Breast epithelium (tissue), 4 donors: ENCODE measurements at regions not wholly inside any gene's neighbourhood (a gene's known extent, or its start where the extent isn't known, plus 50 kb on each side); places are given as distances from the start of the nearest gene placed in this dataset.

Experiments
- DNase-seq, 2 donors: peaks; one replicate each; pipeline ENCODE4 v3.0.0-alpha.2; 2019; ENCODE audit warnings: low spot score in 2 of 2
- H3K27ac ChIP-seq, 2 donors: fragments of 200-600 bp; sonication (generic) in 1 of 2; one replicate each; pipeline ENCODE4 v1.5.1; 2016 to 2019; ENCODE audit warnings: mild to moderate bottlenecking in 1 of 2
- H3K27me3 ChIP-seq, 2 donors: fragments of 200-600 bp; sonication (generic) in 1 of 2; one replicate each; pipeline versions ENCODE4 v1.5.1 to v1.6.0; 2017 to 2019; ENCODE audit warnings: control low read depth in 1 of 2, mild to moderate bottlenecking in 1 of 2
- H3K36me3 ChIP-seq: fragments of 200-600 bp; one replicate; pipeline ENCODE4 v1.5.1; 2019
- H3K4me1 ChIP-seq, 2 donors: fragments of 200-600 bp; sonication (generic); one replicate each; pipeline ENCODE4 v1.5.1; 2016 to 2019; ENCODE audit warnings: control low read depth in 1 of 2
- H3K4me3 ChIP-seq, 3 donors: fragments of 200-600 bp; sonication (generic); 1 replicate in 2 of 3; 2 replicates in 1 of 3; pipeline ENCODE4 v1.5.1; 2016 to 2019; ENCODE audit warnings: mild to moderate bottlenecking in 3 of 3, moderate library complexity in 2 of 3
- H3K9me3 ChIP-seq, 2 donors: fragments of 200-600 bp; sonication (generic) in 1 of 2; one replicate each; pipeline ENCODE4 v1.5.1; 2016 to 2019; ENCODE audit warnings: control low read depth in 1 of 2
- CTCF ChIP-seq, 3 donors: fragments of 450-650 bp; IDR thresholded peaks; one replicate each; pipeline ENCODE4 v1.5.1; 2016 to 2017; ENCODE audit warnings: antibody characterized with exemption in 3 of 3, mild to moderate bottlenecking in 3 of 3, moderate library complexity in 3 of 3
- POLR2A ChIP-seq: fragments of 450-650 bp; IDR thresholded peaks from one replicate; pipeline ENCODE4 v1.6.1; 2016; ENCODE audit warnings: antibody characterized with exemption, mild to moderate bottlenecking, moderate library complexity
- POLR2AphosphoS5 ChIP-seq, 3 donors: sonication (generic); formaldehyde crosslinking; IDR thresholded peaks; one replicate each; pipeline ENCODE4 v1.6.1; 2017; ENCODE audit warnings: antibody characterized with exemption in 3 of 3
- intact Hi-C: fragments of 100-400 bp; cut with DNase I; formaldehyde crosslinking; loops from one replicate; pipeline ENCODE4 v1.15.1; 2023; ENCODE audit warnings: low total_unique reads

- Histone ChIP-seq H3K4me1 (no peaks in the 10 kb centered on the region), H3K27me3 (no peaks in the 10 kb centered on the region), H3K36me3 (no peaks in the 10 kb centered on the region), H3K27ac (no peak overlapping the region), H3K9me3 (no peaks in the 10 kb centered on the region), H3K4me3 (no peak overlapping the region)
- intact Hi-C loops, result no loop called here
- no peak for TF ChIP-seq POLR2A
- no peak for TF ChIP-seq CTCF (IDR thresholded peaks at IDR 0.05)
- TF ChIP-seq POLR2AphosphoS5 (IDR thresholded peaks at IDR 0.05), result no peak
- DNase-seq, result no peak
These were observed 527.3 kb downstream of the MTRR start for GRCh38 chr5:8396246-8396645.

- TF ChIP-seq POLR2A (no peak), POLR2AphosphoS5 (IDR thresholded peaks at IDR 0.05) (no peak), CTCF (IDR thresholded peaks at IDR 0.05) (no peak)
- DNase-seq, result no peak
These were observed 527.8 kb downstream of the MTRR start for GRCh38 chr5:8396756-8397155.

GRCh38 chr5:8399471-8399870, 530.5 kb downstream of the MTRR start:
- no peak for DNase-seq
- TF ChIP-seq CTCF (IDR thresholded peaks at IDR 0.05), result no peak
- no peak for TF ChIP-seq POLR2A
- TF ChIP-seq POLR2AphosphoS5 (IDR thresholded peaks at IDR 0.05), result no peak
- Histone ChIP-seq H3K27me3 (no peaks in the 10 kb centered on the region), H3K4me3 (no peak overlapping the region), H3K36me3 (no peaks in the 10 kb centered on the region), H3K9me3 (peaks cover 0 to 4% of the 10 kb centered on the region in 2 donors), H3K4me1 (no peaks in the 10 kb centered on the region), H3K27ac (no peak overlapping the region)
- intact Hi-C loops, result no loop called here

More at GRCh38 chr5:8396756-8397155, 527.8 kb downstream of the MTRR start:
- Histone ChIP-seq H3K36me3 (no peaks in the 10 kb centered on the region), H3K9me3 (no peaks in the 10 kb centered on the region), H3K27ac (no peak overlapping the region), H3K27me3 (no peaks in the 10 kb centered on the region), H3K4me1 (no peaks in the 10 kb centered on the region), H3K4me3 (no peak overlapping the region)
- intact Hi-C loops, result no loop called here

GRCh38 chr5:8408258-8408657, 539.3 kb downstream of the MTRR start:
- intact Hi-C loops, result no loop called here
- Histone ChIP-seq H3K27me3 (no peaks in the 10 kb centered on the region), H3K9me3 (peaks cover 0 to 8% of the 10 kb centered on the region in 2 donors), H3K4me1 (no peaks in the 10 kb centered on the region), H3K4me3 (no peak overlapping the region), H3K36me3 (no peaks in the 10 kb centered on the region), H3K27ac (no peak overlapping the region)
- DNase-seq, result no peak
- no peak for TF ChIP-seq CTCF (IDR thresholded peaks at IDR 0.05)

GRCh38 chr5:8410618-8411017, 541.7 kb downstream of the MTRR start:
- Histone ChIP-seq H3K27me3 (no peaks in the 10 kb centered on the region), H3K27ac (no peak overlapping the region), H3K36me3 (no peaks in the 10 kb centered on the region), H3K9me3 (no peaks in the 10 kb centered on the region), H3K4me1 (no peaks in the 10 kb centered on the region), H3K4me3 (no peak overlapping the region)
- intact Hi-C loops, result no loop called here
- DNase-seq, result no peak
- TF ChIP-seq POLR2AphosphoS5 (IDR thresholded peaks at IDR 0.05) (no peak), CTCF (IDR thresholded peaks at IDR 0.05) (no peak), POLR2A (no peak)
